ENCODE measurements at regions not wholly inside any gene's neighbourhood (a gene's known extent, or its start where the extent isn't known, plus 50 kb on each side); places are given as distances from the start of the nearest gene placed in this dataset.

- no peak for DNase-seq
Measured at GRCh38 chr4:3667258-3667657, 98.9 kb upstream of the ADRA2C start.

GRCh38 chr4:3666263-3666662 lies 99.9 kb upstream of the ADRA2C start:
- no peak for DNase-seq

GRCh38 chr4:3665360-3665891 lies 100.8 kb upstream of the ADRA2C start:
- no peak for DNase-seq

- DNase-seq, result no peak
Measured at GRCh38 chr4:3663791-3664190, 102.4 kb upstream of the ADRA2C start.

GRCh38 chr4:3662516-3662915 lies 103.7 kb upstream of the ADRA2C start:
- no peak for DNase-seq

- no peak for DNase-seq
Measured at GRCh38 chr4:3661989-3662388, 104.2 kb upstream of the ADRA2C start.

DNA sequence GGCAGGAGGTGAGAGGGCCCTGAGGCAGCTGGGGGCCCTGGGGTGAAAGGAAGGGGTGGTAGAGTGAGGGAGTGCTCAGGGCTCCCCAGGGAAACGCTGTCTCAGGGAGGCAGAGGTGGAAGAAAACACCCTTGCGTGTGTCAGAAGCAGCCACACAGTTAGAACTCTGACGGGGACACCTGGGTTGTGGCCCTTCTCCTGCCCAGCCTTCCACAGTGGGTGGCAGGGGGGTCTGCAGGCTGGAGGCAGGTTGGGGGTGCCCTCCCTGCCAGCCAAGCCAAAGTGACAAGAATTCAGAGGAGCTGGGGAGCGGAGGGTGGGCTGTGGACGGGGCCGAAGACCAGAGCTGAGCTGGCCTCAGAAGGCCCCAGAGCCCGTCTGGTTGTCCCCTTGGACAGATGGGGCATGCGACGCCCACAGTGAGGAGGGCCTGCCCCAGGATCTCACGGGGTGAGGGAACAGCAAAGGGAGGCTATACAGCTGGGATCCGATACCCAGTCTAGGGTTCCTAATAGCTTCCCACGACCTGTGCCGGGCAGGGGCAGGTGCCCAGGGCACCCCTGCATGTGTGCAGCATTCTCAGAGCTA lies 105.2 kb upstream of the ADRA2C start:
- no peak for DNase-seq

DNA sequence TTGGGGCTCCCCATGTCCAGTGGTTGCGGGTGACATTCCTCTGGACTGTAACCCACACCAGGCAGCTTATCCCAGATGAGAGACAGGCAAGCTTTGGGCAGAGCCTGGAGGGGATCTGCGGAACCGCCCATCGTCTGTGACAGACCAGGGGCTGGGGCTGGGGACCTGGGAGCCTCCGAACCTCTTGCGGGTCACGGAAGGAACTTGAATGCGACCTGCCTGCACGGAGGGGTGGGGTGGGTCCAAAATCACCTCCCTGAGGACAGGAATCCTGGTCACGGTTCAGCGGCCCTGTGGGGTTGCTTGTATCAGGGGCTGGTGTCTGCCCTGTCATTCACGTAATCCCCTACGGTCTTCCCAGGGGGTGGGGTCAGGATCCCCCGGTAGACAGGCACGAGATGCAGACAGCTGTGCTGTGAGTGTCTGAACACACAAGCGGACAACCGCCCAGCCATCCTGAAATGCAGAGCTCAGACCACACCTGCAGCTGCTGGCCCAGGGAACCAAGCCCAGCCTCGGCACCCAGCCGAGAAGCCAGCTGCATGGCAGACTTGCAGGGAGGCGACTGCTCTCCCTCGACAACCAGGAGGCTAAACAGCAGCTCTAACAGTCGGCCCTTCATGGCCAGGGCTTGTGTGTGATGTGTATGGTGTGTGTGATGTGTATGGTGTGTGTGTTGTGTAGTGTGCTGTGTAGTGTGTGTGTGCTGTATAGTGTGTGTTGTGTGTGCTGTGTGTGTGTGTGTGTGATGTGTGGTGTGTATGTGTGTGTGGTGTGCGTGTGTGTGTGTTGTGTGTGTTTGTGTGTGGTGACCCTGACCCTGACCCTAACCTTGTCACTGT lies 105.9 kb upstream of the ADRA2C start:
- DNase-seq, result no peak

GRCh38 chr4:3659131-3659530 lies 107.1 kb upstream of the ADRA2C start:
- DNase-seq, result no peak

- DNase-seq, result no peak
Measured at GRCh38 chr4:3658530-3658913, 107.7 kb upstream of the ADRA2C start.

GRCh38 chr4:3657902-3658529 lies 108.2 kb upstream of the ADRA2C start:
- no peak for DNase-seq

GRCh38 chr4:3656416-3657356 lies 109.5 kb upstream of the ADRA2C start:
- no peak for DNase-seq

DNA sequence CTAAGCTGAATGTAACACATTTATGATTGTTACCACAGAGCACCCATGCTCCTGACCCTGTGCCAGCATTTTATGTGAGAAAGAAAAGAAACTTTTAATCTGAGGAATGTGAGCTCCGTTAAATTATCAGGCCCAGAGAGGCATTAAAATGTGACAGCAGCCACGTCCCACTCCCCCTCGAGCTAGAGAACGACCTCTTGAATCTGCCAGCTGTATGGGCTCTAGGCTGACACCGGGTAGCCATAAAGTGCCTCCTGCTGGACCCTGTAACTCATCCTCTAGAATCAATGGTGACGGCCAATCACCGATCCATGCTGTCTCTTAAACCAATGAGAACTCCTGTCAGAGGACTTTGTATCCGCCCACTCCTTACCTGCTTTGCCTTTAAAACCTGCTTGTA lies 110.2 kb upstream of the ADRA2C start:
- no peak for DNase-seq

DNA sequence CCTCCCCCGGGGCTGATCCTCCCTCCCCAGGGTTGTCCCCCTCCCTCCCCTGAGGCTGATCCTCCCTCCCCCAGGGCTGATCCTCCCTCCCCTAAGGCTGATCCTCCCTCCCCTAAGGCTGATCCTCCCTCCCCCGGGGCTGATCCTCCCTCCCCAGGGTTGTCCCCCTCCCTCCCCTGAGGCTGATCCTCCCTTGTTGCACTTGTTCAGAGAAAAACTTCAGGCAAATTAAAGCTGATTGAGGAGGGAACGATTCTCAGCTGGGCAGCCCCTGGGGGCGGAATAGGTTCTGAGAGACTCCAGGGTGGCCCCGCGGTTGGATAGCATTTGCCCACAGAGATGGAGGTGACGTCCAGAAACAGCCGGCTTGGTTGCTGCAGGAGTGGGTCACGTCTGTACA lies 110.7 kb upstream of the ADRA2C start:
- no peak for DNase-seq

DNA sequence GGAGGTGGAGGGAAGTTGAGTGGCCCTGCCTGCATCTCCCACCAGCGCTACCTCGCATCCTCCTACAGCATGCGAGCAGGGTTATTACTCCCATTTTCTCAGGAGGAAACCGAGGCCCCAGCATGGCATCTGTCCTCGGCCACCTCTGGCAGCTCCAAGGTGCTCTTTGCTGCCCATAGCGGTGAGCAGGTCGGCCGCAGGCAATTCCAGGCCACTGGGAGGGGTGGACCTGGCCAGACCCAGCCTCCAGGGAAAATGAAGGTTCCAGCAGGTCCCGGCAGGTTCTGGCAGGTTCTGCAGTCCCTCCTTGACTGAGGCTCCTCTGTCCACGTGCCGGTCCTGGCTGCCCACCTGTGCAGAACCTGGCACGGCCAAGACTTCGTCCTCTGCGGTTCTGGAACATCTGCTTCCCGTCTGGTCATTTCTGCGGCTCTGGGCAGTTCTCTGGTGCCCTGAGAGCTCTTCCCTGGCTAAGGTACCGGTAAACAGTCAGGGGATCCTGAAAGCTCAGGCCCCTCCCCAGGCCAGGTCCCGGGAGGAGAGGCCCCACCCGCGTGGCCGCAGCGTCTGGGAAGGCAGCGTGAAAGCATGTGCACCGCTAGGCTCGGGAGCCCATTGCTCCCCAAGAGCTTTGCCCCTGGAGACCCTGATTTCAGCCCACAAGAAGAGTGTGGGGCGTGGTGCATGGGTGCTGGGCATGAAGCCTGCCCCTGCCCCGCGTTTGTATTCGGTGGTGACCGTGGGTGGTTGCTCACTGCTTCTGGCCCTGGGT lies 112.0 kb upstream of the ADRA2C start:
- DNase-seq, result no peak

DNA sequence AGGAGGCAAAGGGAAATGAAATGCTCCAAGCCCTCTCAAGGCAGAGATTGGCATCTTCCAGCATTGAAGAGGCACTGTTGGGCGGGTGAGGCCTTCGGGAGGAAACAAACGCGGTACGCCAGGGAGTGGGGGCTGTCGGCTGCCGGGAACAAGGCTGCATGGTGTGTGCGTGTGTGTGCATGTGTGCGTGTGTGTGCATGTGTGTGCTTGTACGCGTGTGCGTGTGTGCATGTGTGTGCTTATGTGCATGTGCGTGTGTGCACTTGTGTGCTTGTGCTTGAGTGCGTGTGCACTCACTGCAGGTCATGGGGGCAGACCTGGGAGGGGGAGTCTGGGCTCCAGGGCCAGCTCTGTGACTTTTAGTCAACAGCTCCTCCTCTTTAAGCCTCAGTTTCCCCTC lies 113.6 kb upstream of the ADRA2C start:
- no peak for DNase-seq

GRCh38 chr4:3651267-3651845 lies 114.8 kb upstream of the ADRA2C start:
- no peak for DNase-seq

DNA sequence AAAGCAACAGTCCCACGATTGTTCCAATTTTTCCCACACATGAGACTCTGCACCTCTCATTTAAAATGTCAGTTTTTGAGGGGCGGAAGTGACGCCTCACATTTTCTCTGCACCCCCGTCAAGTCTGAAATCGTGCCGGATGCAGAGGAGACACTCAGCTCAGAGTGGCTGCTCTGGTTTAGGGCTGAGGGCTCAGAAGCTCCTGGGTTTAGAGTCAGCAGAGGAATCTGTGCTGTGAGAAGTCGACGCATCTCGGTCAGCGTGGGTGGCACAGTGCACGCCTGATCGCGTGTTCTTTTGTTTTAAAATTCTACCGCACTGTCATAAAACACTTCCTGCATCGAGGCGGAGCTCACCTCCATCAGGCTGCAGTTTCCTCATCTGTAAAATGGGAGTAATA lies 116.7 kb upstream of the ADRA2C start:
- no peak for DNase-seq

DNA sequence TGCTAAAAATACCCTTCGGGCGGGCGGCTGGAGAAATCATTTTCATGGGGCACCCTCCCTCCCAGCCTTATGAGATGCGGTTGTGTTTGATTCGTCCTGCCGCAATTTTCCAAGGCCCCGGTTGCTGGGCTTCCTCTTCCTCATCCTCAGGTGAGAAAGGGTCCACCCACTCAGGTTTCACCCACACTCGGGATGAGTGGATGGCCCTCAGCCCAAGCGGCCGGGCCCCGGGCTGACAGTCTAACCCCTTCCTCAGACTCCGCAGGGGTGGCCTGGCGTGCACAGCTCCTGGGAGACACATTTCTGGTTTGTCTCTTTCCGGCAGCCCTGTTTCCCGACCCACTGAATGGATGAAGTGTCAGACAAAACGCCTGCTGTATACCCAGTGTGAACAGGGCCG lies 116.5 kb upstream of the LRPAP1 start:
- DNase-seq, result no peak

- no peak for DNase-seq
Measured at GRCh38 chr4:3648195-3648594, 116.0 kb upstream of the LRPAP1 start.

DNA sequence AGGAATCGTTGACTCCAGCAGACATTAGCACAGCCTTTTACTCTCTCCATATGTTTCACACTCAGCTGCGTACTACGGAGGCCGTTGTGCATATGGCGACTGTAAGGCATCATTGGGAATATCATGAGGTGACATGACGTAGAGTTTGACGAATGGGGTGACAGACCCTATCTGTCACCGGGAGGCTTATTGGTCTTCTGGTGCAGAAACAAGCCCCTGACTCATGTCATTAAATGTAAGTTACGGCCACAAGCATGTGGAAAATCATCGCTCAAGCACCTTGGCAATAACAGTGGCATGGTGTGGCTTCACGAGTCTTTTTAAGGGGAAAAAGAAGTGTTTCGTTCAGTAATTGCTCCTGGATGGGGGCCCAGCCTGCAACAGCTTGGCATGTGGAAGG lies 115.2 kb upstream of the LRPAP1 start:
- no peak for DNase-seq
